NB4 (cell line): ENCODE measurements at regions not wholly inside any gene's neighbourhood (a gene's known extent, or its start where the extent isn't known, plus 50 kb on each side); places are given as distances from the start of the nearest gene placed in this dataset.

Source experiments
- DNase-seq: peaks from one replicate; pipeline ENCODE4 v3.0.0; 2010; ENCODE audit warnings: low read depth
- H3K4me3 ChIP-seq: one replicate; pipeline ENCODE4 v1.5.1; 2011; ENCODE audit warnings: mild to moderate bottlenecking, low read depth, low read length, moderate library complexity
- MYC ChIP-seq: IDR thresholded peaks from 2 replicates; pipeline ENCODE4 v1.6.1; 2011; ENCODE audit warnings: low read depth, low read length
- POLR2A ChIP-seq: IDR thresholded peaks from 2 replicates; pipeline ENCODE4 v1.6.1; 2011; ENCODE audit warnings: mild to moderate bottlenecking; ENCODE audit not compliant: insufficient read length; ENCODE audit errors: extremely low read depth
- TF ChIP-seq, protein P1 (sequence below): IDR thresholded peaks from 2 replicates; pipeline ENCODE4 v1.6.1; 2011; ENCODE audit warnings: low read depth, low read length
- TF ChIP-seq, protein P2 (sequence below): IDR thresholded peaks from one replicate; pipeline ENCODE4 v1.5.1; 2012; ENCODE audit warnings: low read depth, low read length

DNA sequence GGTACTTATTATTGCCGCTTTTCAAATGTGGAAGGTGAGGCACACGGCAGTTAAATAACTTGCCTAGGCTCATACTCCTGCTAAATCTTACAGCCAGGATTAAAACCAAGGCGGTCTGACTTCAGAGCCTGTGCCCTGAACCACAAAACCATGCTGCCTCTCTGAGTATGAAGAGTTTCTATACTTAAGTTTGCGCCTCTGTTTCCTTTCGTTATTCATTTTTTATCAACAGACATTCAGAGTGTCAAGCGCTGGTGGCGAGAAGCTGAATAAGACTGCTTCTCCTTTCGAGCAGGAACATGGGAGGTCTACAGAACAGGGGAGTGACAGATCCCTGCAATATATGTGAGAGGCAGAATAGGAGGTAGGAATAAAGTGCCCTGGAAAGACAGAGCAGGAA lies 96.0 kb upstream of the DUSP10 start:
- H3K4me3 ChIP-seq: no peak overlapping the region
- no peak for DNase-seq
- no peak for TF ChIP-seq POLR2A
- no peak for TF ChIP-seq MYC
- TF ChIP-seq, protein P1, sequence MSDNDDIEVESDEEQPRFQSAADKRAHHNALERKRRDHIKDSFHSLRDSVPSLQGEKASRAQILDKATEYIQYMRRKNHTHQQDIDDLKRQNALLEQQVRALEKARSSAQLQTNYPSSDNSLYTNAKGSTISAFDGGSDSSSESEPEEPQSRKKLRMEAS: no peak
- TF ChIP-seq, protein P2, sequence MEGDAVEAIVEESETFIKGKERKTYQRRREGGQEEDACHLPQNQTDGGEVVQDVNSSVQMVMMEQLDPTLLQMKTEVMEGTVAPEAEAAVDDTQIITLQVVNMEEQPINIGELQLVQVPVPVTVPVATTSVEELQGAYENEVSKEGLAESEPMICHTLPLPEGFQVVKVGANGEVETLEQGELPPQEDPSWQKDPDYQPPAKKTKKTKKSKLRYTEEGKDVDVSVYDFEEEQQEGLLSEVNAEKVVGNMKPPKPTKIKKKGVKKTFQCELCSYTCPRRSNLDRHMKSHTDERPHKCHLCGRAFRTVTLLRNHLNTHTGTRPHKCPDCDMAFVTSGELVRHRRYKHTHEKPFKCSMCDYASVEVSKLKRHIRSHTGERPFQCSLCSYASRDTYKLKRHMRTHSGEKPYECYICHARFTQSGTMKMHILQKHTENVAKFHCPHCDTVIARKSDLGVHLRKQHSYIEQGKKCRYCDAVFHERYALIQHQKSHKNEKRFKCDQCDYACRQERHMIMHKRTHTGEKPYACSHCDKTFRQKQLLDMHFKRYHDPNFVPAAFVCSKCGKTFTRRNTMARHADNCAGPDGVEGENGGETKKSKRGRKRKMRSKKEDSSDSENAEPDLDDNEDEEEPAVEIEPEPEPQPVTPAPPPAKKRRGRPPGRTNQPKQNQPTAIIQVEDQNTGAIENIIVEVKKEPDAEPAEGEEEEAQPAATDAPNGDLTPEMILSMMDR: no peak

DNA sequence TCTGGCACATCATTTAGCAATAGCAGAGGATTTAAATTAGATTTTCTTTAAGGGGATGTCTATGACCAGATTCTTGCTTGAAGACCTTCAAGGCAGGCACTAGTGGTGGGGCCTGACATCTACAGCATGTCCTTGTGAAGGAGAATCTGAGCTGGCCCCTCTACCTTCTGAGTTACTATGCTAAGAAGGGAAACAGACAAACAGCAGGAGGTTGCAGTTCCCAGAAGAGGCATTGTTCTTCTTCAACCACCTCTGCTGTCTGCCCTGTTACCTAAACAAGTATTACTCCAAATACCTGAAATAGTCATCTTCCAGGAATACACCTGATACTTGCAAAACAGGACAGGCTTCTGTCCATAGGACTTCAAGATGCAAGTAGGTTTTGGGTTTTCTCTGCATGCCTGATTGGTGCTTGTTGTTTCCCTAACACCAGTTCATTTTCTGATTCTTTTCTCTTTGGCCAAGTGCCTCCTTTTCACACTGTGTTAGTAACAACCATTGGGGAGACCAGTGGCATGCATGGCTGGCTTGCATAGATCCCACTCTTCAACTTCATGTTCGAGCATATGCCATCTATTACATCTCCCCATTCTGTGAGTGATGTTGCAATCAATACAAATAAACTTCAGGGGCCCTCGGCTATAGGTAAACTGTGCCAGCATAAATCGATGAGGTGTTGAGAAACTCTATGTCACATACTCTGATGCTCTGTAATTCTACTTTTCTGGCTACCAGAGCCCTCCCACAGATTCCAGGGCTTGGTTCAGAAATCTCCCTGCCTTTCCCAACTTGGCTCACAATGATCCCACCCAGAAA lies 93.0 kb upstream of the DUSP10 start:
- TF ChIP-seq, protein P2: no peak
- TF ChIP-seq, protein P1: no peak
- TF ChIP-seq POLR2A (no peak), MYC (no peak)
- DNase-seq: no peak
- no peak overlapping the region for H3K4me3 ChIP-seq

DNA sequence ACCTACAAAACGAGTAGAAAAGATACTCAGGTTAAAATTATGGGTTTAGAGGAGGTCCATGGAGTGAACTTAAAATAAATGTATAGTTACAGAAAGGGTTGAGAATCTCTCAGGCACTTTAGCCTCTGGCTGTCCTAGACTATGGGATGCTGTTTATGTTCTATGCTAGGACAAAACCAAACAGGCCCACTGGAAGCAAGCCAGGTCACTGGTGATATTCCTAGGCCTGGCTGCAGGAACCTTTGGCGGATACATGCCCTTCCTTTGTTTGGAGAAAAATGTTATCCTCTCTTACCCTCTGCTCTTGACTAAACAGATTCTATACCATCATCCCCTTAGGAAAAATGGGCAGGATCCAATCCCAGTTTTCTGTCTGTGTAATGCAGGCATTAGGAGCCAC lies 90.7 kb upstream of the DUSP10 start:
- H3K4me3 ChIP-seq: no peak overlapping the region
- no peak for DNase-seq
- no peak for TF ChIP-seq MYC
- TF ChIP-seq, protein P2: no peak
- TF ChIP-seq POLR2A: no peak
- TF ChIP-seq, protein P1: no peak

DNA sequence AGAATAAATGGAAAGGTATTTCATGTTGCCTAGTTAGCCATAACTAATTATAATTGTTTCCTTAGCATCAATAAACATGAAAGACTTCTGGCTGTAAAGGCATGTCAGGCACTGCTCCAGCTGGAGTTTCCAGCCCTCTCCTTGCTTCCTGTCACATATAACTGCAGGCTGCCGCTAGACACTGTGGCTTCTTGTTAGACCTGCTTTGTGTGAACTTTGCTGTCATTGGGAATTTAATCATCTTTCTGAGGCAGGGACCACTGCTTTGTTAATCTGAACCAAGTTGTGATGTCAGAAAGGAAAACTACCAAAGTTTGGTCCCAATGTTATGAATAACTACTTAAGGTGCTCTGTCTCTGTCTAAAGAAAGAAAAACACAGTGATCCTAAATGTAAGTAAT lies 90.3 kb upstream of the DUSP10 start:
- H3K4me3 ChIP-seq: no peak overlapping the region
- DNase-seq: no peak
- TF ChIP-seq, protein P1: no peak
- TF ChIP-seq MYC (no peak), POLR2A (no peak)
- TF ChIP-seq, protein P2: no peak

DNA sequence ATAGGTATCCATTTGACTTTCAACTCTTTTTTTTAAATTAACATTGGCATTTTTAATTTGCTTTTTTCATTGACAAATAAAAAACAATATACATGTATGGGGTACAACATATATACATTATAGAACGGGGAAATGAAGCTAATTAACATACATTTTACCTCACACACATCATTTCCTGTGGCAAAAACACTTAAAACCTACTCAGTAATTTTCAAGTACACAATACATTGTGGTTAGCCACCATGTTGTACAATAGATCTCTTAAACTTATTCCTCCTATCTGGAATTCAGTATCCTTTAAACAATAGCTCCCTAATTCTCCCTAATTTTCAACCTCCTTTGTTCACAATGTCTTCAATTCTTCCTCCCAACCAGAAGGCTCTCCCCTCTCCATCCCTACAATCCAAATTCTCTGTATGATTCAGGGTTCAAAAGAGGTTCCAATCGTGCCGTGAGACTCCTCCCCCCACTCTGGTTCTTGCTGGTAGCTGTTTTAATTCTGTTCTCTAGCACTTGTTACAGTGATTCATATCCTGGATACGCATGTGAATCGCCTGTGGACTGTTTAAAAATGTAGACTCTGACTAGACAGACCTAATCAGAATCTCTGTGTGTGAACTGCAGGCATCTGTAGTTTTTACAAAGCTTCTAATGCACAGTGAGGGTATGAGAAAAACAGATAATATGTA lies 87.6 kb upstream of the DUSP10 start:
- H3K4me3 ChIP-seq: no peak overlapping the region
- no peak for TF ChIP-seq MYC
- TF ChIP-seq, protein P2: no peak
- no peak for TF ChIP-seq POLR2A
- TF ChIP-seq, protein P1: no peak
- DNase-seq: peak; percentile 23
